WERI-Rb-1 (cell line): ENCODE measurements at regions not wholly inside any gene's neighbourhood (a gene's known extent, or its start where the extent isn't known, plus 50 kb on each side); places are given as distances from the start of the nearest gene placed in this dataset.

Experiments used
- DNase-seq: peaks from one replicate; pipeline ENCODE4 v3.0.0-alpha.2; 2020
- H3K27ac ChIP-seq: fragments of 250-450 bp; sonication (Bioruptor Pico); 2 replicates; pipeline ENCODE4 v1.5.1; 2020; ENCODE audit warnings: mild to moderate bottlenecking, moderate library complexity
- H3K27me3 ChIP-seq: fragments of 250-450 bp; sonication (Bioruptor Pico); 2 replicates; pipeline ENCODE4 v1.5.1; 2021; ENCODE audit warnings: mild to moderate bottlenecking, low read depth, moderate library complexity; ENCODE audit not compliant: insufficient read depth, severe bottlenecking
- H3K36me3 ChIP-seq: fragments of 250-450 bp; sonication (Bioruptor Pico); 2 replicates; pipeline ENCODE4 v1.5.1; 2020; ENCODE audit warnings: mild to moderate bottlenecking, moderate library complexity
- H3K4me3 ChIP-seq: 2 replicates; pipeline ENCODE4 v1.5.1; 2011; ENCODE audit warnings: low read depth, mild to moderate bottlenecking, control low read depth, low read length
- H3K9me3 ChIP-seq: fragments of 250-450 bp; sonication (Bioruptor Pico); 2 replicates; pipeline ENCODE4 v1.5.1; 2021; ENCODE audit warnings: mild to moderate bottlenecking, moderate library complexity; ENCODE audit not compliant: severe bottlenecking
- TF ChIP-seq, protein P1 (sequence below): IDR thresholded peaks from 2 replicates; pipeline ENCODE4 v1.5.1; 2011; ENCODE audit warnings: low read depth, mild to moderate bottlenecking, control low read depth, inconsistent platforms, low read length

DNA sequence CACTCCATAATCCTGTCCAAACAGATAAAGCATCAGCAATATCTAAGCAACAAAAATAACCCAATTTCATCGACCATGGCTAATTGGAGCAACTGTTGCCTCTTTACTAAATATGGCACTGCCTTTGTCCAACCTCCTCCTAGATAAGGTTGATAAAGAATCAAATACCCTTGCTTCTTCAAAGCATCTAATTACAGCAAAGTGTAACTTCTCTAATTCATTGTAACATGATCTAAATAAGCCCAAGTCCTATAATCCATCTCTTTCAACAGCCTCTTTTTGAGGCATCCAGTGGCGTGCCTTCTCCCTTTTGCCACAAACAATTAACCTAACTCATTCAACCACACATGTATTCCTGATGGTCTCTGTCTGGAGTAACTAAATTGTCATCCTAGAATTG is 81.7 kb upstream of the KLHL1 start:
- TF ChIP-seq, protein P1, sequence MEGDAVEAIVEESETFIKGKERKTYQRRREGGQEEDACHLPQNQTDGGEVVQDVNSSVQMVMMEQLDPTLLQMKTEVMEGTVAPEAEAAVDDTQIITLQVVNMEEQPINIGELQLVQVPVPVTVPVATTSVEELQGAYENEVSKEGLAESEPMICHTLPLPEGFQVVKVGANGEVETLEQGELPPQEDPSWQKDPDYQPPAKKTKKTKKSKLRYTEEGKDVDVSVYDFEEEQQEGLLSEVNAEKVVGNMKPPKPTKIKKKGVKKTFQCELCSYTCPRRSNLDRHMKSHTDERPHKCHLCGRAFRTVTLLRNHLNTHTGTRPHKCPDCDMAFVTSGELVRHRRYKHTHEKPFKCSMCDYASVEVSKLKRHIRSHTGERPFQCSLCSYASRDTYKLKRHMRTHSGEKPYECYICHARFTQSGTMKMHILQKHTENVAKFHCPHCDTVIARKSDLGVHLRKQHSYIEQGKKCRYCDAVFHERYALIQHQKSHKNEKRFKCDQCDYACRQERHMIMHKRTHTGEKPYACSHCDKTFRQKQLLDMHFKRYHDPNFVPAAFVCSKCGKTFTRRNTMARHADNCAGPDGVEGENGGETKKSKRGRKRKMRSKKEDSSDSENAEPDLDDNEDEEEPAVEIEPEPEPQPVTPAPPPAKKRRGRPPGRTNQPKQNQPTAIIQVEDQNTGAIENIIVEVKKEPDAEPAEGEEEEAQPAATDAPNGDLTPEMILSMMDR = no peak
- Histone ChIP-seq H3K9me3 (no peaks in the 10 kb centered on the region), H3K27ac (no peak overlapping the region), H3K27me3 (no peaks in the 10 kb centered on the region), H3K4me3 (no peak overlapping the region), H3K36me3 (no peaks in the 10 kb centered on the region)
- no peak for DNase-seq

DNA sequence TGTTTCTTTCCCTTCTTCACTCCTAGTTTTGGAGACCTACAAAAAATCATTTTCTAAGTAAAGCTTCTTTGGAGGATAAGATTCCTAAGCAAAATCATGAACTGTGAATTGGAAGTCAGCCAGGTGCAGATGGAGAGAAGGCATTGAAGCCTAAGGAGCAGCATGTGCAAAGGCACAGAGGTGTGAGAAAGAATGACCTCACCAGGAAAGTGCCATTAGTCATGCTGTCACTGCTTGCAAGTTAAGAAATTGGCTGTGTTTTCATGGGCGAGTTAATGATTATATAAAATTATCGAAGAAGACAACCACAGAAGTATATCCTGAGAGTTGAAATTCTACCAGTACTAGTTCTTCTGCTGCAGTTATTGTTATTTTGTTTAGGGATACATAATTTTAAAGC is 80.3 kb upstream of the KLHL1 start:
- no peaks in the 10 kb centered on the region for H3K27me3 ChIP-seq
- TF ChIP-seq, protein P1 = no peak
- DNase-seq = no peak
- no peak overlapping the region for H3K27ac ChIP-seq
- H3K9me3 ChIP-seq = no peaks in the 10 kb centered on the region
- H3K4me3 ChIP-seq = no peak overlapping the region
- H3K36me3 ChIP-seq = no peaks in the 10 kb centered on the region

DNA sequence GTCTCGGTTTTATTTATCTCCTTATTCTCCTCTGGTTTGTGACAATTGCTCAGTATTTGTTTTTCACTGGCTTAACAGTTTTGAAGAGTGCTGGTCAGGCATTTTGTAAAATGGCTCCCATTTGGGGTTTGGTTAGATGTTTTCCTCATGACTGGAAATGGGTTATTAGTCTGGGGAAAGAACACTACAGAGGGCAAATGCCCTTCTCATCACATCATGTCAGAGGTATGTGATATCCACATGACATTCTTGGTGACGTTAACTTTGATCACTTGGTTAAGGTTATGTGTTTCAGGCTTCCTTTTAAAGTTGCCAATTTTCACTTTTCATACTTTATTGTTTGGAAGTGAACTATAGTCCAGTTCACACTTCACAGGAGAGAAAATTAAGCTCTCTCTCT is 74.8 kb upstream of the KLHL1 start:
- no peak for DNase-seq
- Histone ChIP-seq H3K4me3 (no peak overlapping the region), H3K36me3 (no peaks in the 10 kb centered on the region), H3K27ac (no peak overlapping the region), H3K9me3 (no peaks in the 10 kb centered on the region), H3K27me3 (no peaks in the 10 kb centered on the region)
- TF ChIP-seq, protein P1 = no peak
